Right lobe of liver (tissue), 4 donors: ENCODE measurements at regions not wholly inside any gene's neighbourhood (a gene's known extent, or its start where the extent isn't known, plus 50 kb on each side); places are given as distances from the start of the nearest gene placed in this dataset.

ENCODE experiments used
- POLR2A ChIP-seq: fragments of 450-650 bp; IDR thresholded peaks from one replicate; pipeline ENCODE4 v1.6.1; 2017; ENCODE audit warnings: antibody characterized with exemption, mild to moderate bottlenecking
- TF ChIP-seq, protein P1 (sequence below), 4 donors: fragments of 200-600 bp in 3 of 4; fragments of 450-650 bp in 1 of 4; IDR thresholded peaks; one replicate each; pipeline versions ENCODE4 v1.5.1 to v1.8.0; 2016 to 2022; ENCODE audit warnings: antibody characterized with exemption in 4 of 4, mild to moderate bottlenecking in 2 of 4
- donor health status: DM: no; HTN: no; CAD: no.
- donor health status: DM: no; HTN: no; CAD: no.
- donor health status: DM: no; HTN: yes; CAD: no.

DNA sequence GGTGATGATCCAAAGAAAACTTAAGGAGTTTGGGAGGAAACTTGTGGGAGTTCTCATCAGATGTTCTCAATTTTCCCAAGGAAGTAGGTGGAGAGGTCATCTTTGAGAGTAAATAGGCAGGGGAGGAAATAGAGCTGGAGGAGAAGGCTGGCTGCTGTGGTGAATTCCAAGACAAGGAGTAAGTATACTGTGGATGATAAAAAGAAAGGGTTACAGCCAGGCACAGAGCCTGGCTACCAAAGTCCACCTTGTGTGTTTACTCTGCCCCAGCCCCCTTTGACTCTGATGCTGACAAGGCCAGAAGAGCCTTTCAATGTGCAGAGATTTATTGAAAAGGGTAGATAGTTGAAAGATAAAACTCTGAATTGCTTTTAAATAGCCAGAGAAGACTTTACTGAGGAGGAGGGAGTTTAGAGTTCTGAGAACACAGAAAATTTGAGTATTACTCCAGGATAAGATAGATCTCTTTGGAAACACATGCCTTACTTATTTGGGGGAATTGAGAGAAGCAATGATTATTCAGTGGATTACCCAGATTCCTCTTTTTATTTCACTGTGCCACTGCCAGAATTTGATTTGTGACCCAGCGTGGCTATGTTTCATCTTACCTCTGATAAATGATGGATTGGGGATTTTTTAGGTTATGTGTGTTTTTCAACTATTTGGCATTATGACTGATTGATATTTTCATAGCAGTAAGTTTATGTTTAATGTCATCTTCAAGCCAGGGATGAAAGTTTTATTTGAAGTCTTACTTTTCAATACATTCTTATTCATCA, 182.6 kb upstream of the JAG1 start:
- TF ChIP-seq, protein P1, sequence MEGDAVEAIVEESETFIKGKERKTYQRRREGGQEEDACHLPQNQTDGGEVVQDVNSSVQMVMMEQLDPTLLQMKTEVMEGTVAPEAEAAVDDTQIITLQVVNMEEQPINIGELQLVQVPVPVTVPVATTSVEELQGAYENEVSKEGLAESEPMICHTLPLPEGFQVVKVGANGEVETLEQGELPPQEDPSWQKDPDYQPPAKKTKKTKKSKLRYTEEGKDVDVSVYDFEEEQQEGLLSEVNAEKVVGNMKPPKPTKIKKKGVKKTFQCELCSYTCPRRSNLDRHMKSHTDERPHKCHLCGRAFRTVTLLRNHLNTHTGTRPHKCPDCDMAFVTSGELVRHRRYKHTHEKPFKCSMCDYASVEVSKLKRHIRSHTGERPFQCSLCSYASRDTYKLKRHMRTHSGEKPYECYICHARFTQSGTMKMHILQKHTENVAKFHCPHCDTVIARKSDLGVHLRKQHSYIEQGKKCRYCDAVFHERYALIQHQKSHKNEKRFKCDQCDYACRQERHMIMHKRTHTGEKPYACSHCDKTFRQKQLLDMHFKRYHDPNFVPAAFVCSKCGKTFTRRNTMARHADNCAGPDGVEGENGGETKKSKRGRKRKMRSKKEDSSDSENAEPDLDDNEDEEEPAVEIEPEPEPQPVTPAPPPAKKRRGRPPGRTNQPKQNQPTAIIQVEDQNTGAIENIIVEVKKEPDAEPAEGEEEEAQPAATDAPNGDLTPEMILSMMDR (IDR thresholded peaks at IDR 0.05), result no peak
- TF ChIP-seq POLR2A, result no peak
